DOHH2 (cell line): ENCODE measurements at regions not wholly inside any gene's neighbourhood (a gene's known extent, or its start where the extent isn't known, plus 50 kb on each side); places are given as distances from the start of the nearest gene placed in this dataset.

ENCODE experiments used
- EZH2phosphoT487 ChIP-seq: fragments of 200-600 bp; sonication (generic); IDR thresholded peaks from 2 replicates; pipeline ENCODE4 v1.6.1; 2017; ENCODE audit warnings: borderline replicate concordance, mild to moderate bottlenecking, antibody characterized with exemption, low read length, moderate library complexity, mixed read lengths
- TF ChIP-seq, protein P1 (sequence below): fragments of 200-600 bp; sonication (generic); IDR thresholded peaks from one replicate; pipeline ENCODE4 v1.5.1; 2014; ENCODE audit warnings: antibody characterized with exemption, mild to moderate bottlenecking, low read depth, low read length; ENCODE audit not compliant: poor library complexity, severe bottlenecking

DNA sequence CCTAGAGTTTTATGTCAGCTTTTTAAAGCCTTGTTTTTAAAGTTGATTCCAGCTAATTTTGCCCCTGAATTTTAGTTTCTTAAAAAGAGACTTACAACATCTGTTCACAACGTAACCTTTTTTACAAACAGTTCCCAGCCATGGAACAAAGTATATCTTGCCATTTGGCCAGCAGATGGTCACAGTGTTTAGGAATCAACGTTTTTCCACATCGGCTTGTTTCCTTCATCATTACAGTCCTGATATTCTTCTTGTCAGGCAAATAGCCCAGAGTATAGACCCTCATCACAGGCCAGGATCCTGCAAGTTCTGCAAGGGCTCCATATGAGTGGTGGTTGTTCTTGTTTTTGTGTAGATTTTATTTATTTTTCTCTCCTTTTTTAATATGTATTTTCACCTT lies 341.7 kb upstream of the HTR1E start:
- TF ChIP-seq, protein P1, sequence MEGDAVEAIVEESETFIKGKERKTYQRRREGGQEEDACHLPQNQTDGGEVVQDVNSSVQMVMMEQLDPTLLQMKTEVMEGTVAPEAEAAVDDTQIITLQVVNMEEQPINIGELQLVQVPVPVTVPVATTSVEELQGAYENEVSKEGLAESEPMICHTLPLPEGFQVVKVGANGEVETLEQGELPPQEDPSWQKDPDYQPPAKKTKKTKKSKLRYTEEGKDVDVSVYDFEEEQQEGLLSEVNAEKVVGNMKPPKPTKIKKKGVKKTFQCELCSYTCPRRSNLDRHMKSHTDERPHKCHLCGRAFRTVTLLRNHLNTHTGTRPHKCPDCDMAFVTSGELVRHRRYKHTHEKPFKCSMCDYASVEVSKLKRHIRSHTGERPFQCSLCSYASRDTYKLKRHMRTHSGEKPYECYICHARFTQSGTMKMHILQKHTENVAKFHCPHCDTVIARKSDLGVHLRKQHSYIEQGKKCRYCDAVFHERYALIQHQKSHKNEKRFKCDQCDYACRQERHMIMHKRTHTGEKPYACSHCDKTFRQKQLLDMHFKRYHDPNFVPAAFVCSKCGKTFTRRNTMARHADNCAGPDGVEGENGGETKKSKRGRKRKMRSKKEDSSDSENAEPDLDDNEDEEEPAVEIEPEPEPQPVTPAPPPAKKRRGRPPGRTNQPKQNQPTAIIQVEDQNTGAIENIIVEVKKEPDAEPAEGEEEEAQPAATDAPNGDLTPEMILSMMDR: no peak
- no peak for TF ChIP-seq EZH2phosphoT487
